A549 (cell line): ENCODE measurements at regions not wholly inside any gene's neighbourhood (a gene's known extent, or its start where the extent isn't known, plus 50 kb on each side); places are given as distances from the start of the nearest gene placed in this dataset.

Experiments used
- KDM5A ChIP-seq: fragments of 200-600 bp; sonication (generic); IDR thresholded peaks from 2 replicates; pipeline ENCODE4 v1.6.1; 2016; ENCODE audit warnings: antibody characterized with exemption, mild to moderate bottlenecking
- NFE2L2 ChIP-seq: fragments of 150-350 bp; conservative IDR thresholded peaks from 2 replicates; pipeline ENCODE4 v1.6.1; 2014; ENCODE audit warnings: low read length
- POLR2AphosphoS2 ChIP-seq: conservative IDR thresholded peaks from 2 replicates; pipeline ENCODE4 v1.6.1; 2012; ENCODE audit warnings: low read length, improper control_type of control experiment, inconsistent platforms
- TF ChIP-seq, protein P1 (sequence below): fragments of >200 bp; sonication (Bioruptor Twin); formaldehyde crosslinking; IDR thresholded peaks from 3 replicates; pipeline ENCODE4 v1.5.1; 2016
- TF ChIP-seq, protein P2 (sequence below): fragments of >200 bp; sonication (Bioruptor Twin); formaldehyde crosslinking; IDR thresholded peaks from 3 replicates; pipeline ENCODE4 v1.6.1; 2016

DNA sequence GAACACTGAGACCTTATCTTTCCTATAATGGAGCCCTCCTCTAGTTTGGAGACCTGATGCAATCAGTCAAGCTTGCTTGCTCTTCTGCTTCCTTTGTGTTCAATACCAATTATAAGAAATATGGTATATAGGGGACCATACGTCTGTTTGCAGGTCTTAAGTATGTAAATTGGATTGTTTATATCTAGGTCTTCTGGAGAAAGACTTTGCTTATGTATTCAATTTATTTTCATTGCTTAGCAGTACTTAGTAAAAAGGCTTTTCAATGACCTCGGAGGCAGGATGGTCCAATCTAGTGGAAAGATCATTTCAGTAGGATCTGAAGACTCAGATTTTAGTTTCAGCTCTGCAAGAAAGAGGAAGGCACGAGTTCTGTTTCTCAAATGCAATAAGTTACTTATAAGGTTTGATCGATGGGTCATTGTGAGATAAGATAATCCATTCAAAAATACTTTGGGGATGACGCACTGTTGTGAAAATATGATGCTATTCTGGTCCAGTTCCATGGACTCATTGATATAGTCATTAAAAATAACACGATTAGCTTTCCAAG lies 571.6 kb downstream of the SH2D4B start:
- TF ChIP-seq, protein P1, sequence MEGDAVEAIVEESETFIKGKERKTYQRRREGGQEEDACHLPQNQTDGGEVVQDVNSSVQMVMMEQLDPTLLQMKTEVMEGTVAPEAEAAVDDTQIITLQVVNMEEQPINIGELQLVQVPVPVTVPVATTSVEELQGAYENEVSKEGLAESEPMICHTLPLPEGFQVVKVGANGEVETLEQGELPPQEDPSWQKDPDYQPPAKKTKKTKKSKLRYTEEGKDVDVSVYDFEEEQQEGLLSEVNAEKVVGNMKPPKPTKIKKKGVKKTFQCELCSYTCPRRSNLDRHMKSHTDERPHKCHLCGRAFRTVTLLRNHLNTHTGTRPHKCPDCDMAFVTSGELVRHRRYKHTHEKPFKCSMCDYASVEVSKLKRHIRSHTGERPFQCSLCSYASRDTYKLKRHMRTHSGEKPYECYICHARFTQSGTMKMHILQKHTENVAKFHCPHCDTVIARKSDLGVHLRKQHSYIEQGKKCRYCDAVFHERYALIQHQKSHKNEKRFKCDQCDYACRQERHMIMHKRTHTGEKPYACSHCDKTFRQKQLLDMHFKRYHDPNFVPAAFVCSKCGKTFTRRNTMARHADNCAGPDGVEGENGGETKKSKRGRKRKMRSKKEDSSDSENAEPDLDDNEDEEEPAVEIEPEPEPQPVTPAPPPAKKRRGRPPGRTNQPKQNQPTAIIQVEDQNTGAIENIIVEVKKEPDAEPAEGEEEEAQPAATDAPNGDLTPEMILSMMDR: no peak
- no peak for TF ChIP-seq POLR2AphosphoS2
- TF ChIP-seq NFE2L2: no peak
- no peak for TF ChIP-seq KDM5A
- TF ChIP-seq, protein P2, sequence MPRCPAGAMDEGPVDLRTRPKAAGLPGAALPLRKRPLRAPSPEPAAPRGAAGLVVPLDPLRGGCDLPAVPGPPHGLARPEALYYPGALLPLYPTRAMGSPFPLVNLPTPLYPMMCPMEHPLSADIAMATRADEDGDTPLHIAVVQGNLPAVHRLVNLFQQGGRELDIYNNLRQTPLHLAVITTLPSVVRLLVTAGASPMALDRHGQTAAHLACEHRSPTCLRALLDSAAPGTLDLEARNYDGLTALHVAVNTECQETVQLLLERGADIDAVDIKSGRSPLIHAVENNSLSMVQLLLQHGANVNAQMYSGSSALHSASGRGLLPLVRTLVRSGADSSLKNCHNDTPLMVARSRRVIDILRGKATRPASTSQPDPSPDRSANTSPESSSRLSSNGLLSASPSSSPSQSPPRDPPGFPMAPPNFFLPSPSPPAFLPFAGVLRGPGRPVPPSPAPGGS: no peak
